ENCODE measurements at regions not wholly inside any gene's neighbourhood (a gene's known extent, or its start where the extent isn't known, plus 50 kb on each side); places are given as distances from the start of the nearest gene placed in this dataset.

GRCh38 chr1:65658122-65658521, 134.6 kb upstream of the PDE4B start:
- Histone ChIP-seq H3K4me1 (ENCODE audit: insufficient read depth) (no peaks in the 10 kb centered on the region), H3K9ac (no peak overlapping the region), H3K9me3 (ENCODE audit: low read depth) (no peaks in the 10 kb centered on the region), H4K20me1 (ENCODE audit: insufficient read depth) (no peaks in the 10 kb centered on the region), H3K79me2 (ENCODE audit: insufficient read depth) (no peaks in the 10 kb centered on the region), H3F3A (ENCODE audit: insufficient read depth) (no peaks in the 10 kb centered on the region), H3K9me2 (ENCODE audit: insufficient read depth) (no peaks in the 10 kb centered on the region), H3K4me2 (ENCODE audit: unreplicated experiment) (no peak overlapping the region), H3K36me3 (ENCODE audit: low read depth) (no peaks in the 10 kb centered on the region), H3K27ac (no peak overlapping the region), H2AFZ (no peak overlapping the region), H3K27me3 (replicated peaks; ENCODE audit: insufficient read depth) (0 out of 2 replicates have a peak, but pooled peaks cover 12% of the 10 kb centered on the region), H3K4me3 (no peak overlapping the region)
- peak; percentile 44 for DNase-seq
- no peak for TF ChIP-seq EZH2 (IDR thresholded peaks at IDR 0.05; ENCODE audit: insufficient read depth, poor library complexity, severe bottlenecking)
- no peak for TF ChIP-seq EZH2phosphoT487 (IDR thresholded peaks at IDR 0.05; ENCODE audit: insufficient read depth, low read depth)
- WGBS, 2 experiments (ENCODE audit: low coverage in 1 of 2, low lambda C conversion rate in 2 of 2, missing lambda C conversion rate in 2 of 2), result 56 to 60% methylated on average over 4 of the region's 4 CpGs
- in situ Hi-C loops (cut with MboI), result no loop called here

- H4K20me1 ChIP-seq (ENCODE audit: insufficient read depth), result no peaks in the 10 kb centered on the region
- no peaks in the 10 kb centered on the region for H3F3A ChIP-seq (ENCODE audit: insufficient read depth)
- no peak overlapping the region for H3K4me3 ChIP-seq
- H3K9me2 ChIP-seq (ENCODE audit: insufficient read depth), result no peaks in the 10 kb centered on the region
- in situ Hi-C loops (cut with MboI), result no loop called here
- no peaks in the 10 kb centered on the region for H3K27me3 ChIP-seq (replicated peaks; ENCODE audit: insufficient read depth)
- no peak overlapping the region for H3K27ac ChIP-seq
- no peak overlapping the region for H3K4me2 ChIP-seq (ENCODE audit: unreplicated experiment)
- H3K79me2 ChIP-seq (ENCODE audit: insufficient read depth), result no peaks in the 10 kb centered on the region
- DNase-seq, result no peak
- H3K9me3 ChIP-seq (ENCODE audit: low read depth), result no peaks in the 10 kb centered on the region
- no peaks in the 10 kb centered on the region for H3K4me1 ChIP-seq (ENCODE audit: insufficient read depth)
- H3K36me3 ChIP-seq (ENCODE audit: low read depth), result no peaks in the 10 kb centered on the region
- H3K9ac ChIP-seq, result no peak overlapping the region
- H2AFZ ChIP-seq, result no peak overlapping the region
- no peak for TF ChIP-seq EZH2phosphoT487 (IDR thresholded peaks at IDR 0.05; ENCODE audit: insufficient read depth, low read depth)
- TF ChIP-seq EZH2 (IDR thresholded peaks at IDR 0.05; ENCODE audit: insufficient read depth, poor library complexity, severe bottlenecking), result no peak
Observed at GRCh38 chr1:65668368-65668767, 124.3 kb upstream of the PDE4B start.

GRCh38 chr1:65670518-65670917, 122.2 kb upstream of the PDE4B start:
- H3K4me2 ChIP-seq (ENCODE audit: unreplicated experiment), result no peak overlapping the region
- no peaks in the 10 kb centered on the region for H3K79me2 ChIP-seq (ENCODE audit: insufficient read depth)
- 95 to 96% methylated on average over 3 of the region's 3 CpGs for WGBS, 2 experiments (ENCODE audit: low coverage in 1 of 2, low lambda C conversion rate in 2 of 2, missing lambda C conversion rate in 2 of 2)
- H3K9me3 ChIP-seq (ENCODE audit: low read depth), result no peaks in the 10 kb centered on the region
- no peaks in the 10 kb centered on the region for H3F3A ChIP-seq (ENCODE audit: insufficient read depth)
- no peak for TF ChIP-seq EZH2 (IDR thresholded peaks at IDR 0.05; ENCODE audit: insufficient read depth, poor library complexity, severe bottlenecking)
- TF ChIP-seq EZH2phosphoT487 (IDR thresholded peaks at IDR 0.05; ENCODE audit: insufficient read depth, low read depth), result no peak
- H3K36me3 ChIP-seq (ENCODE audit: low read depth), result no peaks in the 10 kb centered on the region
- no peak overlapping the region for H2AFZ ChIP-seq
- H3K9ac ChIP-seq, result no peak overlapping the region
- H3K4me3 ChIP-seq, result no peak overlapping the region
- H3K27ac ChIP-seq, result no peak overlapping the region
- in situ Hi-C loops (cut with MboI), result no loop called here
- no peaks in the 10 kb centered on the region for H3K27me3 ChIP-seq (replicated peaks; ENCODE audit: insufficient read depth)
- H3K9me2 ChIP-seq (ENCODE audit: insufficient read depth), result no peaks in the 10 kb centered on the region
- no peaks in the 10 kb centered on the region for H4K20me1 ChIP-seq (ENCODE audit: insufficient read depth)
- no peak for DNase-seq
- H3K4me1 ChIP-seq (ENCODE audit: insufficient read depth), result no peaks in the 10 kb centered on the region

- Histone ChIP-seq H3K9me3 (ENCODE audit: low read depth) (no peaks in the 10 kb centered on the region), H3K36me3 (ENCODE audit: low read depth) (no peaks in the 10 kb centered on the region), H3K9me2 (ENCODE audit: insufficient read depth) (no peaks in the 10 kb centered on the region), H3F3A (ENCODE audit: insufficient read depth) (no peaks in the 10 kb centered on the region), H3K79me2 (ENCODE audit: insufficient read depth) (no peaks in the 10 kb centered on the region), H3K4me3 (no peak overlapping the region), H3K4me2 (ENCODE audit: unreplicated experiment) (no peak overlapping the region), H2AFZ (no peak overlapping the region), H3K27me3 (replicated peaks; ENCODE audit: insufficient read depth) (no peaks in the 10 kb centered on the region), H3K4me1 (ENCODE audit: insufficient read depth) (no peaks in the 10 kb centered on the region), H4K20me1 (ENCODE audit: insufficient read depth) (no peaks in the 10 kb centered on the region), H3K9ac (no peak overlapping the region), H3K27ac (no peak overlapping the region)
- no peak for TF ChIP-seq EZH2phosphoT487 (IDR thresholded peaks at IDR 0.05; ENCODE audit: insufficient read depth, low read depth)
- no peak for TF ChIP-seq EZH2 (IDR thresholded peaks at IDR 0.05; ENCODE audit: insufficient read depth, poor library complexity, severe bottlenecking)
- in situ Hi-C loops (cut with MboI), result no loop called here
- 93 to 97% methylated on average over 2 of the region's 2 CpGs for WGBS, 2 experiments (ENCODE audit: low coverage in 1 of 2, low lambda C conversion rate in 2 of 2, missing lambda C conversion rate in 2 of 2)
- DNase-seq, result no peak
Observed at GRCh38 chr1:65674522-65674921, 118.2 kb upstream of the PDE4B start.

GRCh38 chr1:65679773-65680172, 112.9 kb upstream of the PDE4B start:
- H3K4me1 ChIP-seq (ENCODE audit: insufficient read depth), result no peaks in the 10 kb centered on the region; the same call in 1 of the 2 replicates
- H3K79me2 ChIP-seq (ENCODE audit: insufficient read depth), result no peaks in the 10 kb centered on the region
- H3K9ac ChIP-seq, result no peak overlapping the region
- no peaks in the 10 kb centered on the region for H3K9me3 ChIP-seq (ENCODE audit: low read depth)
- no peaks in the 10 kb centered on the region for H3F3A ChIP-seq (ENCODE audit: insufficient read depth)
- H3K4me3 ChIP-seq, result no peak overlapping the region
- no peak overlapping the region for H3K27ac ChIP-seq
- no peaks in the 10 kb centered on the region for H4K20me1 ChIP-seq (ENCODE audit: insufficient read depth)
- no peaks in the 10 kb centered on the region for H3K27me3 ChIP-seq (replicated peaks; ENCODE audit: insufficient read depth)
- WGBS, 2 experiments (ENCODE audit: low coverage in 1 of 2, low lambda C conversion rate in 2 of 2, missing lambda C conversion rate in 2 of 2), result 80 to 82% methylated on average over 4 of the region's 4 CpGs
- DNase-seq, result no peak
- no peak overlapping the region for H3K4me2 ChIP-seq (ENCODE audit: unreplicated experiment)
- no peaks in the 10 kb centered on the region for H3K36me3 ChIP-seq (ENCODE audit: low read depth)
- no peaks in the 10 kb centered on the region for H3K9me2 ChIP-seq (ENCODE audit: insufficient read depth)
- TF ChIP-seq EZH2phosphoT487 (IDR thresholded peaks at IDR 0.05; ENCODE audit: insufficient read depth, low read depth) (no peak), EZH2 (IDR thresholded peaks at IDR 0.05; ENCODE audit: insufficient read depth, poor library complexity, severe bottlenecking) (no peak)
- in situ Hi-C loops (cut with MboI), result loop anchor here (10.0 kb wide), 1 partner anchor 445 kb away; no protein-coding TSS in a partner anchor
- no peak overlapping the region for H2AFZ ChIP-seq

Data from GM23248 (cell line).